HG03439 (cell line): ENCODE measurements at regions not wholly inside any gene's neighbourhood (a gene's known extent, or its start where the extent isn't known, plus 50 kb on each side); places are given as distances from the start of the nearest gene placed in this dataset.

Experiments
- ATAC-seq: cut with Tn5 transposase; IDR thresholded peaks from one replicate; pipeline ENCODE4 v1.9.1; 2021; ENCODE audit warnings: mild to moderate bottlenecking, moderate library complexity; ENCODE audit not compliant: unreplicated experiment

DNA sequence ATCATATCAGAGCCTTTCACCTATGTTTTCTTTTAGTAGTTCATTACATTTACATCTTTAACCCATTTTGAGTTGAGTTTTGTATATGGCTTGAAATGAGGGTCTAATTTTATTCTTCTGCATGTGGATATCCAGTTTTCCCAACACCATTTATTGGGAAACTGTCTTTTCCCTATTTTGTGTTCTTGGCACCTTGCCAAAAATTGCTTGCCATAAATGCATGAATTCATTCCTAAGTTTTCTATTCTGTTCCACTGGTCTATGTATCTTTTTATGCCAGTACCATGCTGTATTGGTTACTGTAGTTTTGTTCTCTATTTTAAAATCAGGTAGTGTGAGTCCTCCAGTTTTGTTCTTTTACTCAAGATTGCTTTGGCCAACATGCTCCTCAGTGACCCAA is 144.0 kb upstream of the OBI1 start:
- ATAC-seq, result no peak

DNA sequence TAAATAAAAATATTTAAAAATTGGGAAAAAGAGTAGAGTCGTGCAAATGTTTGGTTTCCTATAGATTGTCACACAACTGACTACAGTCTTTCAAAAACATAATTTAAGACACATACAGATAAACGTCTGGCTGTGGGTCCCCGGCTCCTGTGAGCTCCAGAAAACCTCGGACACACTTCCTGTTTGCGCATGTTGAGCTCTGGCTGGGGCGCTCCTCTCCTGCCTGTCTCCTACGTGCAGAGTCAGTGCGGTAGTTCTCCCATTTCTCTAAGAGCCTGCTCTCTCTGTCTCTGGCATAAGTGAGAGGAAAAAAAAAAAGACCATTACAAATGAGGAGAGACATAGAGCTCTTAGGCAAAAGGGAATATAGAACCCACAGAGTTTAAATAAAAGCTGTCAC is 128.2 kb upstream of the OBI1 start:
- ATAC-seq, result no peak

DNA sequence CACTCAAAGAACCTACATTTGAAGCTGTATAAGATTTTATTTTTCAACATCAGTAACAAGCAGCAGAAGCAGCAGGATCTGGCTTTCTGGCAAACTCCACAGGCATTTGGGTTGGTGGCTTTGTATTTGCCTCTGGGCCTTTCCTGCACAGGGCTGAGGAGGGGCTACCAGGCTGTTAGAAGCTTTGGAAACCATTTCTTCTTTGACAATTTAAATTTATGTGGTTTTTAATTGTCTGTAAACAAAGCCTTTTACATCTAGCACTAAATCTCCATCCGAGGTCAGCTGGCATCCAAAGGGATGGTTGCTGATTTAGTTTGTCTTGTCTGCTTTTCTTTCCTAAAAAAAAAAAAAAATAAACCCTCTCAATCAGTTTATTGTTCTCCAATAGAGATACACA is 127.5 kb upstream of the OBI1 start:
- no peak for ATAC-seq

DNA sequence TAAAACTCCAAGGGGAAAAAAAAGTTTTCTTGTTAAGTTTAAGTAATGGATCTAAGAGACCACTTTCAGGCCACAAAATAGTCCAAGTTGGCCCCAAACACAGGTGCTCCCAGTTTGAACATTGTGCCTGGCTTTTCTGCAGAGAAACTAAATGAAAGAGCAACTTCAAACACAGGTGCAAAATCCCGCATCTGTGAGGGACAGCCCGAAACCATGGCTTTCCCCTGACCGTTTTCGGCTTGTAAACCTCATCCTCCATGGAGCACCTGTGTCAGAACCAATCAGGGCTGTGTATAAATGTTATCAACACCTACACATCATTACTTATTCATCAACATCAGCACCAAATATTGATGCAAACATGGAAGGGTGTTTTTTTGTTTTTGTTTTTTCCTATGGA is 126.8 kb upstream of the OBI1 start:
- no peak for ATAC-seq

DNA sequence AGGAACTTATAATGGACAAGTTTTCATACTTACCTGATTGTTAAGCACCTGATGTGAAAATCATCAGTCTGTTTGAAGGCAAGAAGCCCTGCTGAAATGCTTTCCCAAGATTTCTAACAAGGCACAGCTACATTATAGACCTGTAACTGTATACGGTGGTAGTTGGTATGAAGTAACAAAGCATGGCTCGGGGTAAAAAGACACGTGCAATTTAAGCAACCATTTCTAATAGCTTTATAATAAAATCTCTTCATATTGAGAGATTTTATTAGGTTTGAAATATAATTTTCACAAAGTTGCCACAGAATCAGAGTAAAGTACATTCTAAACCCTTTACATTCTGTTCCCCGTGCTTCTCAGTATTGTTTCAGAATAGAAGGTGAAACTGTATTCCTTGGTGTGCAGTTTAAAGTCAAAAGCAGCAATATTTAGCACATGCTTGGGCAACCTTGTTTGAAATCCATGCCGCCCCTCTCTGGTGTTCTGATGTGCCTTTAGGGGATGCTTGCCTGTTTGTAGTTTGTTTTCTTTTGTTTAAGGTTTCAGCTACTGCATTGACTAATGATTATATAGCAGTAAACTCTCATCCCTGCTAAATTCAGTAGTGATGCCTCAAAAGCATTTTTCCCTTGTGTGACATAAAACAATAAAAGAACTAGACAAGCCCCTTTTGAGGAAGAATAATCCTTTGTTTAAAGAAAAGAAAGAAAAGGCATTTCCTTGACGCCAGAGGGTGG is 125.2 kb upstream of the OBI1 start:
- ATAC-seq, result no peak

DNA sequence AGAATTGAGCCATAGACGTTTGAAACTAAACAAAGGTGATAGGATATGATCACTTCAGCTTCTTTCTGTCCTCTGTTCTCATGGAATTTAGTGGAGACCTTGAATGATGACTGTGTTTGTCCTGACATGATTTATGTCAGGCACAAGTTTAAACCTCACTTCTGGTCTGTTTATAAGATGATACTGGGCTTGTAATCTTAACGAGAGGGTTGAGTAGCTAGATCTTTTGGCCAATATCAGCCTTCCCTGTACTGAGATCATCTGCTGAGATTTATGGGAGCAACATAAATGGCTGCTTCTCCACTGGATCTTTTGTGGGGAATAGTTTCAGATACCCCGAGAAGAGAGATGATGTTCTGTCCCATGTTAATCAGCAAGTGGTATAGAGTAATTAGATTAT is 121.8 kb upstream of the OBI1 start:
- ATAC-seq, result no peak

DNA sequence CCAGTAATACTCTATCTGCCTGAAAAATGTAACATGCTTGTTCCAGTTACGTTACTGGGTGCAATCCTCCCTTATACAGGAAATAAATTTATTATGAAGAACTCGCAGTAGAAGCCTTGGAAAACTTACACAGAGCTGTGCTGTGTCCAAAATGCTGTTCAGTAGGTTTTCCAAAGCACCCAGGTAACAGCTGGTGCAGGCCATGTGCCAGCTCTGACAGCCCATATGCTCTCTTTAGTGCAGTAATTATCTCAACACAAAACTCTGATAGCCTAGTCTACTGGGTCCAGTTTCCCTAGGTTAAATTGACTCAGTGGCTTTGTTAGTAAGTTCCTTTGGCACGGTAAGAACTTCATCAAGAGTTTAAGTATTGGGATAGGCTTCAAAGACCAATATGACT is 120.7 kb upstream of the OBI1 start:
- no peak for ATAC-seq

DNA sequence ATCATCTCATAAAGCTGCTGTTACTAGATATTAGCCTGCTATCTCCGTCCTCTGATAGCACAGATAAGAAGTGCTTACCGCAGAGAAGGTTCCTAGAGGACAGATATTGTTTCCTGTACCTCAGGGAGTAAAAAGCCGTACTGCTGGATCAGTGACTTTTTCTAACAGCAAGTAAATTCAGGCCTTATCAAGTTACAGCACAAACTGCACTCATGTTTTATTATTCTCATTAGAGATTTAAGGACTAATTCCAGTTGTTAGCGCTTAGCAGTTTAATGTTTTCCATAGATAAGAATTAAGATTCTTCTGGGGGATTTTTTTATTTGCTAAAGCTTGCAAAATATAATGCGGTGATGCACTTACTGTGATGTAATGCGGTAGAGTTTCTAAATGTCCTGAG is 119.0 kb upstream of the OBI1 start:
- ATAC-seq, result no peak

DNA sequence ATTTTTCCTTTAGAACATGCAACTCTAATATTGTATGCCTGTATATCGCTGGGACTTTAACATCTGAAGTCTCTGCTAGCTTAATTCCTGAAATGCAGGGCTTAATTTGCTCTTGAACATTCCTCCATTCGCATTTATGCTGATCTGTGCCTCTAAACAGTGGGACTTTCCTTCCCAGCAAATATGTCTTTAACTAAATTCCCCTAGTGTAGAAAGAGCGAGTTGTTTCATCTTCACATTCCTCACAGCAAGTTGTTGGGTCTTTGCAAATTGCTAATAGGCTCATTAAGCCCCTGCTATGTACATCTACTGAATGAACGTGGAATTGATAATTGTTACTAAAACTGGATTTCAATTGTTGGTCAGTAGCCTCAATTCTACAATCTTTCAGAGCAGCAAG is 118.4 kb upstream of the OBI1 start:
- no peak for ATAC-seq

DNA sequence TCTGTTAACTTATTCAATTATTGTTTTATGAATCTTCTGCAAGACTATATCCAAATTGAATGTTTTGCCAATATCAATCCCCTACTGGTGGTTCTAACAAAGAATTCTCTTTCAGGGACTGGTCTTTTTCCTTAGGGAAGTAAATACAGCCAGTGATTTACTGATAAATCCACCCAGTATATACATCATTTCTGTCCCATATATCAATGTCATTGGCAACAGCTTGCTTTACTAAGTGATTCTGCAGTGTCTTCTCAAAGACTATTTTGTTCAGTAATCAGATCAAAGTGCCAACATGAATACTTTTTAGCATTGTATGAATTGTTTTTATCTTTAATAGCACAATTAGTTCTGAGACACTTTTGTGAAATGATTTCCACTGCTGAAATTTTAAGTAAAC is 114.0 kb upstream of the OBI1 start:
- ATAC-seq, result no peak

DNA sequence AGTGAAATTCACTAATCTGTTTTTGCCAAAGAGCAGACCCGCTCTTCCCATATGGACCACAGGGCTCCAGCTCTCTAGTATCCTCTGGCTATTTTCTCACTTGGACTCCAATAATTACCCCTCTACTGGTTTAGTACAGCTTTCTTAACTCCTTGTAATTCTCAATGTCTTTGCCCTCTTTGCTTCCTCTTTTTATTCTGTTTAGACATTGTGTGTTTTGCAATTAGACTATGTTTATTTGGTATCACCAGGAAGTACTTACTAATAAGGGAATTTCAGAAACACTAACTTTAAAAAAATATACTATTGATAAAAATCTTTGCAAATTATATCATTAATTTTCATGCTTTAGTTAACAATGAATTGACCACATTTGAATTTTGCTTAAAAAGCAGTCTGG is 111.6 kb upstream of the OBI1 start:
- no peak for ATAC-seq

DNA sequence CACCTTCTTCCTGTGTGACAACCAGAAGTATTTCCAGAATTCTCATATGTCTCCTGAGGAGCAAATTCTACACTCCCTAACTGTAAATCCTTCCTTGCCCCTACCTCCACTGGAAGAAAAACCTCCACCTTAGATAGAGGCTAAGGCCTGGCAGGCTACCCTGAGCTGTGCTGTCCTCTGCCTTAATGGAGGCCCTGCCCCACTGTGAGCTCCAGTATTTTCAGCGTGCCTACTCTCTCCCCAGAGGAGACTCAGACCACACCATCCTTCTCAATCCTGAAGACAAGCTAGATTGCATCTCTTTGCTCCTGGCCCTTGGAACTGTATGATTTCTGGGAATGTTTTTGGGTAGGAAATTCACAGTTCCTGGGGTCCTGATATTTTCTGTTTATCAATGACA is 110.0 kb upstream of the OBI1 start:
- ATAC-seq, result no peak

DNA sequence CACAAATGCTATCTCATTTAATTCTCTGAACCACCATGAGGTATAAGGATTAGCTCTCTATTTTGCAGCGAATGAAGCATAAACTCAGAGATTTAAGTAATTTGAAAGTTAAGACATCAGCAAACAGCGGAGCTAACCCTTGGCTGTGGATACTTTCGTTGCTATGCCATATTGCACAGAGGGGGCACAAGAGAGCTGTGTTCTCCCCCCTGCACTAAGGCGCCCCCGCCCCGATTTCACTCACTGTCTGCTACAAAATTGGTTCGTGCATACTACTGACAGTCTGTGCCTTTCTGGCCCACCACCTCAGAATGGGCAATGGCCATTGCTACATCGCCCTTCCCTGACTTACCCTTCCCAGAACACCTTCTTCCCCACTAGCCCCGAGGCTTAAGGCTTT is 105.7 kb upstream of the OBI1 start:
- no peak for ATAC-seq

DNA sequence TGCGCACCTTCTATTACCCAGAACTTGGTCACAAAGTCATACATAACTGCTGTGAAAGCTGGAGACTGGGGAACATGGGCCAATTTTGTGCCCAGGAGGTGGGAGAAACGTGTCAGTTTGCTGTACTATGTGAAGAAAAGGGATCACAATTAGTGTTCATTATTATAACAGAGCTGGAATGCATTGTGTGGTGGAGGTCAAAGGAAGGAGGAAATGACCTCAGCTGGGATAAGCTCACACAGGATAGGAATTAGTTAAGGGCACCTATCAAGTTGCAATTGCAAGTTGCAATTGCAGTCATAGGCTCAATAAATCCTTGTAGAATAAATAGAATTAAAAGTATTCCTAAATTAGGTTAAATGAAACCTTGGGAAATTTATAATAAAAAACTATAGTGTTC is 103.9 kb upstream of the OBI1 start:
- no peak for ATAC-seq

DNA sequence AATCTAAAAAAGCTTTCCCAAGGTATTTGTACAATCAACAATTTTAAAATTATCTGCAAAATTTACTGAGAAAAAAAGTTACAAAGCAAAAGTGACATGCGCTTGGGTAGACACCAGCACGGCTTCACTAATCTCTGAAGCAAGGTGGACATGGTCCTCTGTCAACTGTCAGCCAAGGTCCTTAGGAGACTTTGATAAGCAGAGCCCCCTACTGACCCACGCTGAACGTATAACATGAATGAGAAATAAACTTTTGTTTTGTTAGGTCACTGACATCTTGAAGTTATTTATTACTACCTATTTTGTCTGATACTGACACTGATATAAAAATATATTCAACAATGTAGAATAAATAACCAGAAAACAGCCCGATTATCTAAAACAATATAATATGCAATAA is 100.7 kb upstream of the OBI1 start:
- ATAC-seq, result no peak

DNA sequence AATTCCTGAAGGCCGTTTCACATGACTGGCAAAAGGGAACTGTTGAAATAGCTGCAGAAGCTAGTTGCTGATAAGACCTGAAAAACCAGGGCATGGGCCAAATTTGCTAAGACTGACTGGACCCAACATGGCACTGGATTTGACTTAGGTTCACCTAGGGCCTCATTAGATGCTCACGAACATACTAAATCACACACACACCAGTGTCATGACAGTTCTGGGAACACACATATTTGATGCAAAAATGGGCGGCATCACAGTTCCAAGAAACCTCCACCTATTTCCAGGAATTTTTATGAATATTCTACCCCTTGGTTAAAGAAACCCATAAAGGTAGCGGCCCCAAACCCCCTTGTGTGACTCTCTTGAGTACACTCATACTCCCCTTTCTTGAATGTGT is 99.6 kb upstream of the OBI1 start:
- no peak for ATAC-seq

DNA sequence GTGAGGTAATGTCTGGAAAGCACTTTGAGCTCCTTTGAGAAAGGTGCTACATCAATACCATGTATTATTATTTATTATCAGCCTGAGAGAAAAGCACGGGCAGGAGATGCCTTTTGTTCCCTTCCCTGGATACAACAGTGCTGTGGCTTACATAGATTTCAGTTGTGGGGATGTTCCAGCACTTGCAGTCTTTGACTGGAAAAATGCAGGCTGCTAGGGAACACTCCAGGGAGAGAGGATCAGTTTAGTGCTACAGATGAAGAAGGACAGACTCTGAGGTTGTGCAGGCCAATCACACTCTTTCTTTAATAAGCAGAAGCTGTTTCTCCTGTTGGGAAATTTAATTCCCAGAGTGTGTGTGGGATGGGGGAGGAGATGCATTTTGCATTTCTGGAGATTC is 94.5 kb upstream of the OBI1 start:
- no peak for ATAC-seq

DNA sequence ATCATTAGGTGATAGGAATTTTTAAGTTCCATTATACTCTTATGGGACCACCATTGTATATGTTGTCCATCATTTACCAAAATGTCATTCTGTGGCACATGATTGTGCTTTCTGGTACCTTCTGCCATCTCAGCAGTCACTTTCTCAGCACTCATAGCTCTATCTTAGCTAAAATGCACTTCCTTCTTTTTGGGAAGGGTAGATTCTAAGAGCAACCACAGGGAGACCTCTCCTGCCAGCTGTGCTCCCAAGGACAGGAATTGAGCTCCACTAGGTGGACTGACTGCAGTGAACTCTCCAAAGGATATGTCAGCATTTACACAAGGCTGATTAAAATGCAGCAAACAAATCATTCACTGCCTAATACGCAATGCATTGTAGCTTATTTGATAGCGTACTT is 91.8 kb upstream of the OBI1 start:
- ATAC-seq, result no peak

DNA sequence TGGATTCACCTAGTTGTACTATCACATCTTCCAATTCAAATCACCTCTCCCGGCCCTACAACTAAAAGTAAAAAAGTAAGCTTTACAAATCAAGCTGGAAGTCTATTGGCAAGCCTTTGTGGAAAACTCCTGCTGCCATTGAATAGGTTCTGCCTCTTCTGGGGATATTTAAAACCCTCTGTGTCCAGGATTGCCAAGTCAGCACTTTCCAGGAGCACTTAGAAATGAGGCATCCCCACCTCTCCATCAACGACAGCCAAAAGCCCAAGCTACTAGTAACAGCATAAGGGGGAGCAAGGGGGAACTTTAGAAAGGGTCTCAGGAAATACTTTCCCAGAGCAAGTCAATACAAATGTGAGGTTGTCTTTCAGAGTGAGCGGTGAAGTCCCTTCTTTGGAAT is 85.0 kb upstream of the OBI1 start:
- ATAC-seq, result no peak

DNA sequence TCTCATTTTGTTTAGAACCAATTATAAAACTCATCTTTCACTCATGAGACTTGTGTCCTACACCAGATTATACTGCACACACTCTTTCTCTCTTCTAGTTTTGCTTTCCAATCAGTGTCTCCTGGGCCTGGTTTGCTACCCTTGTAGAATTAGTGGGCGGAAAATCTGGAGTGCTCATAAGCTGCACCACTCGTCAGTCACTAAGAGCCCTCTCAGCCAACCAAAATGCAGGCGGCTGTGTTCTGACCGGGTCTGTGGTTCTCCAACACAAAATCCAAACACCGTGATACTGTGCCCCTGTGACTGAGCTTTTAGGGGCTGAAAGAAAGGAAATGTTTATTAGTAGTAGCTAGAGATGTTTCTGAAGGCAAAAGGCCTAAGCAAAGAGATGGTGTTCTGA is 83.7 kb upstream of the OBI1 start:
- no peak for ATAC-seq

DNA sequence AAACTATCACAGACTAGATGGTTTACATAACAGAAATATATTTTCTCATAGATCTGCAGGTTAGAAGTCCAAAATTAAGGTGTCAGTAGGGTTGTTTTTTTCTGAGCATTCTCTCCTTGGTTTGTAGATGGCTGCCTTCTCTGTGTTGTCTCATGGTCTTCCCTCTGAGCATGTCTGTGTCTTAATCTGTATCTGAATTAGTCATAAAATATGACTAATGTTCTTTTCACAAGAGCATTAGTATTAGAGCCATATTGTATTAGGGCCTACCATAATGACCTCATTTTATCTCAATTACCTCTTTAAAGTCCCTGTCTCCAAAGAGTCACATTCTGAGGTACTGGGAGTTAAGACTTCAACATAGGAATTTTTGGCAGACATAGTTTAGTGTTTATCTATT is 77.2 kb upstream of the OBI1 start:
- no peak for ATAC-seq

DNA sequence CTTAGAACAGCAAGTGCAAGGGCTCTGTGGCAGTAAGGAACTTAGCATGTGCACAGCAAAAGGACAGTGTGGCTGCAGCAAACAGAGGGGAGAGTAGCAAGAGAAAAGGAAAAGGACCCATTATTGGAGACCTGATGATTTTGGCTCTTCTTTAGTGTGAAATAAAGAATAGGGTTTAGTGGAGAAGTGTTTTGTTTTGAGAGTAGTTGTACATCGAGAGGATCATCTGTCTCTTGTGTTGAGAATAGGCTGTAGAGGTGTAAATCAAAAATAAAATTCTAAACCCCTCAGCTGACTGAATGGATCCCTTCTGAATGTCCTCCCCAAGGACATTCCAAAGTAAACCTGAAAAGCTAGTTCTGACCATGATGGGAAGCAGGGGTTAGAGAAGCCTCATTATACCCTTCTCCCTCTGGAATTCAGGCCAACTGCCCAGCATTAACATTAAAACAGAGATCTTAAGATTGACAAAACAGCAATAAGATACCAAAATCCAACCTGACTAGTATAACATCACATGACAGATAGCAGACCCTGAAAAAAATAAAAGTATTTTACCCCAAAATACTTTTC is 73.6 kb upstream of the OBI1 start:
- ATAC-seq, result no peak

DNA sequence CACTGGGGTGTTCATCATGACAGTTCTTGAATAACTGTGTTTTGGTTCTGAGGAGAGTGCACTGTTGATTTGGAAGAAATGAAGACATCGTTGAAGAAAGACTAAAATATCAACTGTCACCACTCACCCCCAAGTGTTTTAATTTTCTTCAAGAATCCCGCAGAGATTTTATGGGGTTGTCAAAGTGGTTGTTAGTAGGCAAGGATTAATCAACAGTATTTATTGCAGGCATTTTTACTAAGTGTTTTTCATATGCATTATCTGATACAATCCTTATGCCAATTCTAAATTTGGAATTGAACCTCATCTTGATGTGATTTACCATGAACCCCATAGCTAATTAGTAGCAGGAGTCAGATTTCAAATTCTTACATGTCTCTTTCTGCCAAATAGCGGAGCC is 63.7 kb upstream of the OBI1 start:
- ATAC-seq, result no peak
